Right renal cortex interstitium (tissue), 3 donors: ENCODE measurements at regions not wholly inside any gene's neighbourhood (a gene's known extent, or its start where the extent isn't known, plus 50 kb on each side); places are given as distances from the start of the nearest gene placed in this dataset.
"Not testable (repeated sequence)": the region's sequence is repeated elsewhere in the genome, so short reads cannot be mapped to it uniquely, and the experiment has no call there.

Source experiments
- DNase-seq, 3 donors: peaks; one replicate each; pipeline ENCODE4 v3.0.0-alpha.2; 2013; ENCODE audit warnings: low read depth in 3 of 3, low spot score in 2 of 3

DNA sequence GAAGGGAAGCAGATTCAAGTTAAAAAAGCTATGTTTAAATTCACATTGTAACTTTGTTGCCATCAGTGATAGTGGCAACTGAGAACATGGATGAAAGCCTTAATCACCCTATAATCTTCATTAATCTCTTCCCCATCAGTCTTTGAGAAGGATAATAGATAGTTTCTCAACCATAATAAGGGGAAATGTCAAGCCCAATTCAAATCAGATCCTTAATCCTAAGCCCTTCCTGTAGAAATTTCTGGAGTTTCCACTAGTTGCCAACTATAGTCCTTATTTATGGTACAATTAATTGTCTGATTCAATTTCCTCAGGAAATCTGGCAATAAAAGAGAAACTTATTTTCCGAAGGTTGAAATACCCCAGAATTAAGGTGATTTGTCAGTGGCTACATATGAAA, 431.8 kb downstream of the ZWINT start:
- no peak for DNase-seq

GRCh38 chr10:55899472-55900147, 461.4 kb downstream of the ZWINT start:
- not testable (repeated sequence) for DNase-seq

- DNase-seq = peak; percentile 26 to 40 (median 37)
Observed at GRCh38 chr10:55897490-55897921, 463.6 kb downstream of the ZWINT start.

GRCh38 chr10:55892276-55892675, 468.8 kb downstream of the ZWINT start:
- DNase-seq = no peak

DNA sequence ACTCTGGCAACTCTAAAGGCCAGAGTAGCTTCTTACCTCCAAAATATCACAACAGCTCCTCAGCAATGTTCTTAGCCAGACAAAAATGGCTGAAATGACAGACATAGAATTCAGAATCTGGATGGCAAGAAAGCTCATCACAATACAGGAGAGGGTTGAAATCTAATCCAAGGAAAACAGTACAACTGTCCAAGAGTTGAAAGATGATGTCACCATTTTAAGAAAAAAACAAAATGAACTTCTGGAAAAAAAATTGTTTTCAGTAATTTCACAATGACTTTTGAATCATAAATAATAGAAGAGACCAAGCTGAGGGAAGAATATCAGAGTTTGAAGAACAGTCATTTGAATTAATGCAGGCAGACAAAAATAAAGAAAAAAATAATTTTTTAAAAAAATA, 479.5 kb downstream of the ZWINT start:
- no peak for DNase-seq

DNA sequence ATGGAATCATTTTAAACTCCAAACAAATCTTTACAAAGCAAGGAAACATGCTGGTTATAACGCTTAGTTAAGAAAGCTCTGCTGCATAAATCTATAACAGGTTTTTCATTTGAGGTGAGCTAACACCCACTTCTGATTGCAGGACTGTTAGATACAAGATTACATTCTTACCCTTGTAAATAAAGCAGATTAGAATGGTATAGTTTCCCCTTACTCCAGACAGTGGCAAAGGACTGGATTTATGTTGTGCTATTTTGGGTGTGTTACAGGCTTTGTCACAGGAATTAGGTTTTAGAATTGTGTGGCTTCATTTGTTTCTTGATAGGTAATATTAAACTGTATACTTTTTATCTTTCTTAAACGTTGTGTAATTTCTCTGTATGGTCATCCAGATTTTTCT, 487.6 kb downstream of the ZWINT start:
- DNase-seq = no peak

DNA sequence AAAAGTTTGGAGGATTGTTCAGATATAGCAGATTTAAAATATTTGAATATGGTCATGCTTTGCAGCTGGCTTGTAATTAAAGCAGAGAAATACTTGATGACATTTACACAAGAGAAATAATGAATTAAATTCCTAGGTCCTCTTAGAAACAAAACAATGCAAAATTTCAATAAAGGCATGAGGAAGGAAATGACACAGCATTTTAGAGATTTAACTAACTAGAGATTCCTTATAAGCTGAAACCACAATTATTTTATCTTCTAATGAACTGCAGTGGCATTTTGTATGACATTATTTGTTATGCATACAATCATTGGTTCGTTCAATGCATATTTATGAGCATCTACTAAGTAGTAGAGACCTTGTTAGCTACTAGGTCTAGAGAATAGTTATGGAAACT, 490.9 kb downstream of the ZWINT start:
- no peak for DNase-seq

GRCh38 chr10:55867848-55868247, 493.2 kb downstream of the ZWINT start:
- DNase-seq = no peak

DNA sequence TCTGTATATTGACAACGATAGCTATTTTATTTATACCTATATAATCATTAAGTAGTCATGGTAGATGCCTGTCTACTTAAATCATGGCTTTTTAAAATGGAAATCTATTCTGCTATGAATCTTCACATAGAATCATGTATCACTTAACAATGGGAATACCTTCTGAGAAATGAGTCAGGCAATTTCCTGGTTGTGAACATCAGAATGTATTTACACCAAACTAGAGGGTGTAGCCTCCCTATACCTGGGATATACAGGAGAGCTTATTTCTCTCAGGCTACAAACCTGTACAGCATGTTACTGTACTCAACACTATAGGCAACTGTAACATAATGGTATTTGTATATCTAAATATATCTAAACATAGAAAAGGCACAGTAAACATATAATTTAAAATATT, 502.3 kb downstream of the ZWINT start:
- DNase-seq = no peak

DNA sequence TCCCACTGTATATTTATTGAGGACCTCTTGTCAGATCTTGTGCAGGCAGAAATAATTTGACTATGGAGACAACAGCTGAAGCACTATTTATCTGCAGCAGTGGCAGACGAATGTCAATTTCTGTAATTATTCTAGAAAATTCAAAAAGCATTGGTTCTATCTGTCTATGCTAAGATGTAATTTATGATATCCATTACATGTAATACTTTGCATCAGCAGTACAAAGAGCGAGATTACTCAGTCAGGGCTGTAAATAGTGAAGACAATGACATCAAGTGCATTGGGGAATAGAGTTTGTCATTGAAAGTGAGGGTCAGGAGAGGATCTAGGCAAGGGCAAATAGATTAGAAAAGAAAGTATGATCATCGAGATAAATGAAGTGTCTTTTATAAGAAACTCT, 508.2 kb downstream of the ZWINT start:
- DNase-seq = no peak

DNA sequence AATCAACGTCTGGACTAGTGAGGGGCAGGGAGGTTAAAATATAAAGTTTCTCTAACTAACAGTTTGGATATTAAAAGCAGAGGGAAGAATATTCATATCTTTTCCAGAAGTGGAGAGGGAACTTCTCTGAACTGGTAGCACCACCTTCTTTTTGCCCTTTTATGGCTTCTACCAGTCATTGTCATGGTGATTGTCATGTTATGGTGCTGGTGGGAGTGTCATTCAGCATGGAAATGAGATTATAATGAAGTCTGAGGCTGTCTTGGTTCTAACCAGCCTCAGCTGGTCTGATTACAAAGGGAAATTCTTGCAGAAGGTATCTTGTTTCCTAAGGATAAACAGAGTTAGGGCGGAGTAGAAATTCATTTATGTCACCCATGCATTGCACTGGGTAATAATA, 523.8 kb downstream of the ZWINT start:
- no peak for DNase-seq

DNA sequence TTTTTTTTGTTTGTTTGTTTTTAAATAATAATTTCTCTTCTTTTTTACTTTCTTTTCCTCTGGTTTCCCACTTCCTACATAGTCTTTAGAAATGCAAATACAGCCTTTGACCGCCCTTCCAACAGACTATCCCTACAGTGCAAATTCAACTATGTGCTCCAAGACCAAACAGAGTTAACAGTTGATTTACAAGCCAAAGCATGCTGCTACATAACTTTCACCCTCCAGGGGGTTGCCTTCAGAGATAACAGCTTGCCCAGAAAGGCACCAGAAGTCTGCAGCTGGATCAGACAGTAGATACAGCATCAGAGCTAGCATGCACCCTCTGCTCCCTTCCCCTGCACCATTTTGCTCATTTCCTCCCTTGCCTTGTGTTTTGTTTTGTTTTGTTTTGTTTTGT, 539.0 kb downstream of the ZWINT start:
- no peak for DNase-seq

DNA sequence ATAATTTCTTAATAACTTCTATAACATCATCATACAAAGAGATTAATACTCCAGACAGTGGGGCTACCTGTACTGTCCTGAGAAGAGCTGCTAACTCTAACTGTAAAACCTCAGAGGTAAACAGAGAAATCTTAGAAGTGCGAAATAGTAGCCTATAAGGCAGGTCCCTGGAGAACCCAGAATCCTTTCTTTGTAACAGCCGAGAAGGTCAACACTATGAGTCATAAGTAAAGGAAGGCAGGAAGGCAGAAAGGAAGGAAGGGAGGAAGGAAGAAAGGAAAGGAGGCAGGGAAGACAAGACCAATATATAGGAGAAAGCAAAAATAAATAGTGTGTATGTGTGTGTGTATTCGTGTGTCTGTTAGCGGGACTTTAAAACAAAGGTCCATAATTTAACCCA, 540.6 kb downstream of the ZWINT start:
- DNase-seq = no peak

DNA sequence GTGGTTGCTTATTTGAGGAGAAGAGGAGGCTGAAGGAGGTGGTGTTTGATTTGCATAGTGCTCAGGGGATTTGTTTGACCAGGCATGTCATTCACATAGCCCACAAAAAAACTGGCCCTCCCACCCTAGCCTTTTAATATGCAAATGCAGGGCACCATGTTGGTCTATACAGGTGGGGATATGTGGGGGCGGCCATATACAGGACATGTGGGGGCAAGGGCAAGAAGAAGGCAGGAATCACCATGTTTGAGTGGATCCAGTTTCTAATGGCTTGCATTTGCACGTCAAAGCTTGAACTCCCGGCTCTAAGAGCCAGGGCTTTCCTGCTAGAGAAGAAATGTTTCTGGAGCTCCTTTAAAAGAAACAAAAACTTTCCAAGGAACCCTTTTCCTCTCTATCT, 541.0 kb downstream of the ZWINT start:
- DNase-seq = no peak

GRCh38 chr10:55813451-55814170, 547.4 kb downstream of the ZWINT start:
- no peak for DNase-seq

DNA sequence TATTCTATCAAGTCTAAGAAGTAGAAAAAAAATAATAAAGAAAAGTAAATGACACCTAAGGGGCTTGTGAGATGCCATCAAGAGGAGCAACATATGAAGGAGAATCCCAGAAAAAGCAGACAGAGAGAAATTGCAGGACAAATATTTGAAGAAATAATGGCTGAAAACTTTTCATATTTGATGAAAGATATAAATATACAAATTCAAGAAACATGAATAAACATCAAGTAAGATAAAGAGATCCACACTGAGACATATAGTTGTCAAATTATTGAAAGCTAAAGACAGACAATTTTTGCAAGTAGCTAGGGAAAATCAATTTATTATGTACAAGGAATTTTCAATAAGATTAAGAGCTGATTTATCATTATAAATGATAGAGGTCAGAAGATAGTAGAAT, 558.0 kb downstream of the ZWINT start:
- no peak for DNase-seq

- DNase-seq = no peak
Observed at GRCh38 chr10:55801353-55801661, 559.8 kb downstream of the ZWINT start.

GRCh38 chr10:55800602-55801352, 560.3 kb downstream of the ZWINT start:
- DNase-seq = no peak

- DNase-seq = no peak
Observed at GRCh38 chr10:55793024-55793423, 568.0 kb downstream of the ZWINT start.

GRCh38 chr10:55790276-55790675, 570.8 kb downstream of the ZWINT start:
- not testable (repeated sequence) for DNase-seq

- DNase-seq = no peak
Observed at GRCh38 chr10:55786461-55787050, 574.5 kb downstream of the ZWINT start.

- DNase-seq = no peak
Observed at GRCh38 chr10:55782181-55782580, 578.9 kb downstream of the ZWINT start.
